Right lobe of liver (tissue), 6 donors: ENCODE measurements at regions not wholly inside any gene's neighbourhood (a gene's known extent, or its start where the extent isn't known, plus 50 kb on each side); places are given as distances from the start of the nearest gene placed in this dataset.

Source experiments
- ATAC-seq, 4 donors: fragments of 200-7000 bp; cut with Tn5 transposase; one replicate each; pipeline ENCODE4 v1.9.1; 2020; ENCODE audit warnings: mild to moderate bottlenecking in 4 of 4, moderate library complexity in 4 of 4
- DNase-seq, 3 donors: peaks; one replicate each; pipeline ENCODE4 v3.0.0-alpha.2; 2020
- H3K27ac ChIP-seq, 3 donors: fragments of 200-600 bp; one replicate each; pipeline ENCODE4 v1.8.0; 2022
- H3K27me3 ChIP-seq, 2 donors: fragments of 200-600 bp; one replicate each; pipeline ENCODE4 v1.8.0; 2022
- H3K36me3 ChIP-seq, 4 donors: fragments of 200-600 bp; sonication (generic) in 1 of 4; one replicate each; pipeline versions ENCODE4 v1.5.1 to v1.8.0; 2017 to 2022; ENCODE audit warnings: control low read depth in 1 of 4
- H3K4me1 ChIP-seq, 4 donors: fragments of 200-600 bp; sonication (generic) in 1 of 4; one replicate each; pipeline versions ENCODE4 v1.5.1 to v1.8.0; 2017 to 2022; ENCODE audit warnings: control low read depth in 1 of 4
- H3K4me3 ChIP-seq, 3 donors: fragments of 200-600 bp; one replicate each; pipeline ENCODE4 v1.8.0; 2022
- H3K9me3 ChIP-seq, 4 donors: fragments of 200-600 bp; sonication (generic) in 1 of 4; one replicate each; pipeline versions ENCODE4 v1.5.1 to v1.8.0; 2017 to 2022; ENCODE audit warnings: control low read depth in 1 of 4
- POLR2A ChIP-seq: fragments of 450-650 bp; IDR thresholded peaks from one replicate; pipeline ENCODE4 v1.6.1; 2017; ENCODE audit warnings: antibody characterized with exemption, mild to moderate bottlenecking
- whole genome bisulfite sequencing: methylation state at CpG from one replicate; pipeline ENCODE4 v1.1.6; 2018; ENCODE audit warnings: low coverage, low lambda C conversion rate; ENCODE audit not compliant: insufficient coverage; ENCODE audit errors: missing lambda C conversion rate; 5-methylcytosine and 5-hydroxymethylcytosine counted together
- intact Hi-C, 2 donors: fragments of 100-400 bp; cut with DNase I; formaldehyde crosslinking; loops; one replicate each; pipeline versions ENCODE4 v1.11.2 to v1.14.1; 2022
- TF ChIP-seq, protein P1 (sequence below), 4 donors: fragments of 200-600 bp in 3 of 4; fragments of 450-650 bp in 1 of 4; IDR thresholded peaks; one replicate each; pipeline versions ENCODE4 v1.5.1 to v1.8.0; 2016 to 2022; ENCODE audit warnings: antibody characterized with exemption in 4 of 4, mild to moderate bottlenecking in 2 of 4
- donor health status: DM: no; HTN: yes; CAD: no.
- donor health status: DM: no; HTN: no; CAD: no.
- donor health status: DM: no; HTN: no; CAD: no.
- donor health status: DM: no; HTN: yes; CAD: no.
- donor health status: DM: no; HTN: yes; CAD: no.

DNA sequence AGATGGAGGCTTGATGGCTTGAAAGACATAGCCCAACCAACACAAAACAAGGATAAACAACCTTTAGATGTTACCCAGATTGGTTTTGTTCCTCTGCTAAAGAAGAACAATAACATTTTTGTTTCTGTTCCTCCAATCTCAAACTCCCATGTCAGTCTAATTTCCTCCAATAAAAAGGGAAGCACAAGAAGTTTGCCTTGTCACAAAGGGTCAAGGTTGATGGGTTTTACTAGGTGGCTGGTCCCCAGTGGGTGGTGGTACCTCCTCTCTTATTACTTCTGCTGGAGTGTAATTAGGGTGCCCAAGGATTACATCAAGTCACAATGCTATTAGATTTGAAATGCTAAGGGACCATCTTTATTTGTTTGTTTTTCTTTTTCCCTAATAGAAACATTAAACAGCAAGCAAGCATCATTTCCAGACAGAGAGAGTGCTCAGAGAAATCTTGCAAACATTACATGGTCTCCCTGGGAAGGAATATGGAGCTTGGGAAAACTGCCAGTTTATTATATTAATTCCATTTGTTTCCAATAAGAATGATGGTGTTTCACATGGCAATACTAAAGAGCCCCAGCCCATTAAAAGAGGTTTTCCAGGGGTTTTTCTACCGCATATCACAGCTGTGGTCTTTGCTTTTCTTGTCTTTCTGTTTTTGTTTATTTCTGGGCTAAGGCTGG lies 78.3 kb upstream of the AOAH start:
- no peak overlapping the region for H3K27ac ChIP-seq
- 64% methylated on average over 1 of the region's 1 CpG for WGBS
- intact Hi-C loops, result no loop called here
- no peaks in the 10 kb centered on the region for H3K36me3 ChIP-seq
- H3K4me3 ChIP-seq, result no peak overlapping the region
- ATAC-seq (no peak), DNase-seq (no peak)
- TF ChIP-seq, protein P1, sequence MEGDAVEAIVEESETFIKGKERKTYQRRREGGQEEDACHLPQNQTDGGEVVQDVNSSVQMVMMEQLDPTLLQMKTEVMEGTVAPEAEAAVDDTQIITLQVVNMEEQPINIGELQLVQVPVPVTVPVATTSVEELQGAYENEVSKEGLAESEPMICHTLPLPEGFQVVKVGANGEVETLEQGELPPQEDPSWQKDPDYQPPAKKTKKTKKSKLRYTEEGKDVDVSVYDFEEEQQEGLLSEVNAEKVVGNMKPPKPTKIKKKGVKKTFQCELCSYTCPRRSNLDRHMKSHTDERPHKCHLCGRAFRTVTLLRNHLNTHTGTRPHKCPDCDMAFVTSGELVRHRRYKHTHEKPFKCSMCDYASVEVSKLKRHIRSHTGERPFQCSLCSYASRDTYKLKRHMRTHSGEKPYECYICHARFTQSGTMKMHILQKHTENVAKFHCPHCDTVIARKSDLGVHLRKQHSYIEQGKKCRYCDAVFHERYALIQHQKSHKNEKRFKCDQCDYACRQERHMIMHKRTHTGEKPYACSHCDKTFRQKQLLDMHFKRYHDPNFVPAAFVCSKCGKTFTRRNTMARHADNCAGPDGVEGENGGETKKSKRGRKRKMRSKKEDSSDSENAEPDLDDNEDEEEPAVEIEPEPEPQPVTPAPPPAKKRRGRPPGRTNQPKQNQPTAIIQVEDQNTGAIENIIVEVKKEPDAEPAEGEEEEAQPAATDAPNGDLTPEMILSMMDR (IDR thresholded peaks at IDR 0.05), result no peak
- TF ChIP-seq POLR2A, result no peak
- no peaks in the 10 kb centered on the region for H3K27me3 ChIP-seq
- H3K4me1 ChIP-seq, result peaks cover 0 to 1% (median under 1%) of the 10 kb centered on the region in 4 donors
- H3K9me3 ChIP-seq, result no peaks in the 10 kb centered on the region

DNA sequence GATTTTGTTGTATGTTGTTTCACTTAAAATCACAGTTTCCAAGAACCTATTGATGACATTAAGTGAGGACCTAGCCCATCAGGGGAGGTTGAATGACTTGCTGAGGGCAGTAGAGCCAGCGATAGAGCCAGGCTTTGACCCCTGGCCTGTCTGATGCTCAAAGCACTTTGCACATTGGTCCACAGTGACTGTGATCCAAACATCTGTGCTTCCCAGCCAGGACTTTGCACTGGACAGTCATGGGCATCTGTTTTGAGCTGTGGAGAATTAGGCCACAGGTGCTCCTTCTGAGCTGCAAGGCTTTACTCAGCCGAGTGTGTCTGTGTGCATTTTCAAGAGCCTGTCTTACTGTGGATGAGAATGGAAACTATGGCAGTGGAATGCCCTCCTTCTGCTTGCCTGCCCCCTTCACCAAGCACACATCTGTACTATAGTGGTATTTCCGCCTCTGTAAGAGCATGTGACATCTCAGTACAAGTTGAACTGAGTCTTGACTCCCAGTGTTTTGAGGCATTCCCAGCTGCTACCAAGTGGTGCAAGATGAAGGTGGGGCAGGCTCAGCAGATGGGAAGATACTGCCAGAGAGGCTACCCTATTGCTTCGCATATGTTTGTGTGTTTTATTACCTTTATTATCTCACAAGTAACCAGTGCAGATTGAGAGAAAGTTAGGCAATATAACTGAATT lies 72.7 kb upstream of the AOAH start:
- TF ChIP-seq, protein P1 (IDR thresholded peaks at IDR 0.05), result no peak
- TF ChIP-seq POLR2A, result no peak
- ATAC-seq (peak; percentile 81 to 91 (median 86)), DNase-seq (peak; percentile 51 to 82 (median 81))
- H3K4me3 ChIP-seq, result no peak overlapping the region
- H3K4me1 ChIP-seq, result peaks cover 0 to 28% (median 14%) of the 10 kb centered on the region in 4 donors
- WGBS, result 28% methylated on average over 3 of the region's 4 CpGs
- no peaks in the 10 kb centered on the region for H3K36me3 ChIP-seq
- intact Hi-C loops, result no loop called here
- H3K27me3 ChIP-seq, result no peaks in the 10 kb centered on the region
- H3K9me3 ChIP-seq, result no peaks in the 10 kb centered on the region
- H3K27ac ChIP-seq, result peak overlapping the region; percentile 29 to 96 (median 93)

DNA sequence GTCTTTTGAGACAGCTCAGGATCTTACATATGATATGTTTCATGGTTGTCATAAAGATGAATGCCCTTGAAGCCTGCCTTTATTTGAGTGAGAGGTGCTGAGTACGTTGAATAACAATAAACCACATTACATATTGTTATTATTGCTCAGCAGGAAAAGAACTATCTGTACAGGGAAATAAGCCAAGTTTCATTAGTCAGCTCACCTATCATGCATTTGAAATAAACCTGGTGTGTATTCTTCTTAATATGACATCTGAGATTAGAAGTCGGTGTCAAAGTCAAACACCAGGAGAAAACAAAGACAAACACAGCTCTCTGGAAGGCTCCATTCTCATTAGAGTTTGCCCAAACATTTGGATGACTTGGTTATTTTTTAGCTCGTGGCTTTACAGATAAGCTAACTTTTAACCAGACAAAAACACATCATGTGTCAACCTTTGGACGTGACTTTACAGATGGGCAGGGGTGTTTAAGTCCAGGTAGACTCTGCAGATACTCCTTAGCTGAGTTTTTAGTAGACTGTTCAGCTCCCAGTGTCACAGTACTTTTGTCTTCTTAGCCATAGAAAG lies 71.2 kb upstream of the AOAH start:
- Histone ChIP-seq H3K36me3 (no peaks in the 10 kb centered on the region), H3K27ac (peak overlapping the region; percentile 50 to 96 (median 93)), H3K4me1 (peaks cover 0 to 28% (median 14%) of the 10 kb centered on the region in 4 donors), H3K4me3 (no peak overlapping the region), H3K9me3 (no peaks in the 10 kb centered on the region), H3K27me3 (no peaks in the 10 kb centered on the region)
- intact Hi-C loops, result no loop called here
- peak in 1 of 3 donors; percentile 60 for DNase-seq
- ATAC-seq, result peak; percentile 81 to 85 (median 84)
- 14% methylated on average over 4 of the region's 4 CpGs for WGBS
- TF ChIP-seq POLR2A, result no peak

DNA sequence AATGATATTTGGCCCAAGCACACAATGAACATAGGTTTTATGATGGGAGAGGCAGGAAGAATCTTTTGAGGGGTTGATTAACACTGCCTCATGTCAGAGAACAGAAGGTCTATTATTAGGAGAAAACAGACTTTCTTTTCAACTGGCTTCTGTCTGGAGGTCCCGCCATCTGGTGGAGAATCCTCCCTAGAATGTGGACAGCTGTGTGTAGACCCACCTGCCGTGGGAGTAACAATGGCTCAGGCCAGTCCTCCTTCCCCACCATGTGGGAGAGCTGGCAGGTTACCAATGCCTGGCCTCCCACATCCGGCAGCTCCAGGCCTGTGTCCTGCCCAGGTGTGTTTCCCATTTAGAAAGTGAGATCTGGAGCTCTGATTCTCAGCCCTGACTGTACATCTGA lies 70.4 kb upstream of the AOAH start:
- no peaks in the 10 kb centered on the region for H3K36me3 ChIP-seq
- H3K9me3 ChIP-seq, result no peaks in the 10 kb centered on the region
- peak overlapping the region; percentile 50 to 96 (median 93) for H3K27ac ChIP-seq
- no peaks in the 10 kb centered on the region for H3K27me3 ChIP-seq
- DNase-seq (no peak), ATAC-seq (peak in 1 of 4 donors; percentile 9)
- H3K4me1 ChIP-seq, result peaks cover 0 to 28% (median 14%) of the 10 kb centered on the region in 4 donors
- intact Hi-C loops, result no loop called here
- no peak overlapping the region for H3K4me3 ChIP-seq
- WGBS, result 67% methylated on average over 1 of the region's 3 CpGs
- TF ChIP-seq POLR2A, result no peak
- TF ChIP-seq, protein P1 (IDR thresholded peaks at IDR 0.05), result no peak

GRCh38 chr7:36792421-36792820 lies 68.1 kb upstream of the AOAH start:
- no peak for TF ChIP-seq POLR2A
- TF ChIP-seq, protein P1 (IDR thresholded peaks at IDR 0.05), result no peak

More at GRCh38 chr7:36792421-36792820, 68.1 kb upstream of the AOAH start:
- H3K4me1 ChIP-seq, result peaks cover 0 to 27% (median 13%) of the 10 kb centered on the region in 4 donors
- H3K4me3 ChIP-seq, result no peak overlapping the region
- no peak for ATAC-seq
- intact Hi-C loops, result no loop called here
- 81% methylated on average over 5 of the region's 5 CpGs for WGBS
- no peaks in the 10 kb centered on the region for H3K27me3 ChIP-seq
- no peaks in the 10 kb centered on the region for H3K36me3 ChIP-seq
- H3K27ac ChIP-seq, result no peak overlapping the region
- no peak for DNase-seq
- no peaks in the 10 kb centered on the region for H3K9me3 ChIP-seq
